H9 (cell line): ENCODE measurements at regions not wholly inside any gene's neighbourhood (a gene's known extent, or its start where the extent isn't known, plus 50 kb on each side); places are given as distances from the start of the nearest gene placed in this dataset.

Experiments
- DNase-seq: peaks from one replicate; pipeline ENCODE4 v3.0.0-alpha.2; 2017
- H2AFZ ChIP-seq: one replicate; pipeline ENCODE4 v1.6.1; 2013; ENCODE audit warnings: mild to moderate bottlenecking, low read length, control low read depth, moderate library complexity
- H2AK5ac ChIP-seq: 2 replicates; pipeline ENCODE4 v1.6.1; 2013; ENCODE audit warnings: low read length, control low read depth, mixed read lengths; ENCODE audit not compliant: insufficient read length
- H2BK120ac ChIP-seq: one replicate; pipeline ENCODE4 v1.6.1; 2013; ENCODE audit warnings: low read depth, mild to moderate bottlenecking, low read length, control low read depth, inconsistent platforms; ENCODE audit not compliant: poor library complexity, severe bottlenecking
- H2BK12ac ChIP-seq: 2 replicates; pipeline ENCODE4 v1.6.1; 2013; ENCODE audit warnings: low read length, control low read depth, mixed read lengths, low read depth; ENCODE audit not compliant: insufficient read length
- H2BK15ac ChIP-seq: 2 replicates; pipeline ENCODE4 v1.6.1; 2013; ENCODE audit warnings: low read depth, low read length, control low read depth
- H2BK20ac ChIP-seq: one replicate; pipeline ENCODE4 v1.6.1; 2013; ENCODE audit warnings: low read depth, mild to moderate bottlenecking, low read length, control low read depth, inconsistent platforms; ENCODE audit not compliant: poor library complexity, severe bottlenecking
- H2BK5ac ChIP-seq: 2 replicates; pipeline ENCODE4 v1.6.1; 2013; ENCODE audit warnings: low read length, control low read depth, mixed read lengths; ENCODE audit not compliant: insufficient read length
- H3K14ac ChIP-seq: 2 replicates; pipeline ENCODE4 v1.6.1; 2013; ENCODE audit warnings: low read length, control low read depth; ENCODE audit not compliant: insufficient read depth
- H3K18ac ChIP-seq: 2 replicates; pipeline ENCODE4 v1.6.1; 2013; ENCODE audit warnings: low read depth, mild to moderate bottlenecking, mixed read lengths, low read length, control low read depth; ENCODE audit not compliant: insufficient read length
- H3K23ac ChIP-seq: 2 replicates; pipeline ENCODE4 v1.6.1; 2013; ENCODE audit warnings: low read length, control low read depth, mixed read lengths, low read depth; ENCODE audit not compliant: insufficient read length
- H3K23me2 ChIP-seq: 2 replicates; pipeline ENCODE4 v1.6.1; 2013; ENCODE audit warnings: low read depth, mild to moderate bottlenecking, mixed read lengths, low read length, control low read depth; ENCODE audit not compliant: insufficient read length, poor library complexity, severe bottlenecking
- H3K27ac ChIP-seq: 2 replicates; pipeline ENCODE4 v1.5.1; 2013; ENCODE audit warnings: low read length, control low read depth, mixed read lengths, low read depth; ENCODE audit not compliant: insufficient read length
- H3K27me3 ChIP-seq: 2 replicates; pipeline ENCODE4 v1.6.1; 2013; ENCODE audit warnings: low read length, control low read depth, inconsistent platforms; ENCODE audit not compliant: insufficient read depth
- H3K4ac ChIP-seq: 2 replicates; pipeline ENCODE4 v1.6.1; 2013; ENCODE audit warnings: low read depth, mild to moderate bottlenecking, control low read depth, inconsistent platforms, low read length, moderate library complexity
- H3K4me1 ChIP-seq: 2 replicates; pipeline ENCODE4 v1.6.1; 2013; ENCODE audit warnings: low read length, control low read depth, inconsistent platforms; ENCODE audit not compliant: insufficient read depth
- H3K4me2 ChIP-seq: 2 replicates; pipeline ENCODE4 v1.6.1; 2013; ENCODE audit warnings: low read length, control low read depth, mixed read lengths; ENCODE audit not compliant: insufficient read length, insufficient read depth
- H3K56ac ChIP-seq: 2 replicates; pipeline ENCODE4 v1.6.1; 2013; ENCODE audit warnings: low read depth, mild to moderate bottlenecking, mixed read lengths, low read length, control low read depth; ENCODE audit not compliant: insufficient read length
- H3K79me1 ChIP-seq: 2 replicates; pipeline ENCODE4 v1.6.1; 2013; ENCODE audit warnings: low read depth, mild to moderate bottlenecking, moderate library complexity, low read length, control low read depth, inconsistent platforms; ENCODE audit not compliant: insufficient read depth, poor library complexity, severe bottlenecking
- H3K79me2 ChIP-seq: 2 replicates; pipeline ENCODE4 v1.6.1; 2013; ENCODE audit warnings: low read length, control low read depth, inconsistent platforms; ENCODE audit not compliant: insufficient read depth
- H3K9ac ChIP-seq: 2 replicates; pipeline ENCODE4 v1.6.1; 2013; ENCODE audit warnings: low read length, control low read depth, mixed read lengths; ENCODE audit not compliant: insufficient read length; ENCODE audit errors: extremely low read depth
- H3K9me3 ChIP-seq: one replicate; pipeline ENCODE4 v1.6.1; 2013; ENCODE audit warnings: low read depth, low read length, inconsistent platforms; ENCODE audit not compliant: control insufficient read depth
- H3T11ph ChIP-seq: one replicate; pipeline ENCODE4 v1.6.1; 2013; ENCODE audit warnings: mild to moderate bottlenecking, low read length, control low read depth, inconsistent platforms
- H4K20me1 ChIP-seq: one replicate; pipeline ENCODE4 v1.6.1; 2013; ENCODE audit not compliant: control insufficient read depth, insufficient read length, insufficient read depth
- H4K5ac ChIP-seq: 2 replicates; pipeline ENCODE4 v1.6.1; 2013; ENCODE audit warnings: low read depth, mild to moderate bottlenecking, mixed read lengths, low read length, control low read depth; ENCODE audit not compliant: insufficient read length
- H4K8ac ChIP-seq: replicated peaks from 2 replicates; pipeline ENCODE4 v1.6.1; 2013; ENCODE audit warnings: low read length, control low read depth, mixed read lengths, low read depth; ENCODE audit not compliant: insufficient read length
- H4K91ac ChIP-seq: 2 replicates; pipeline ENCODE4 v1.6.1; 2013; ENCODE audit warnings: low read depth, mild to moderate bottlenecking, moderate library complexity, mixed read lengths, low read length, control low read depth; ENCODE audit not compliant: insufficient read length
- H3K27ac Mint-ChIP-seq, 3 experiments: 2 replicates in 2 of 3; 3 replicates in 1 of 3; pipeline ENCODE4 v1.8.0; 2020 to 2021; ENCODE audit warnings: mixed read lengths in 3 of 3, mild to moderate bottlenecking in 1 of 3, moderate library complexity in 1 of 3
- H3K27me3 Mint-ChIP-seq: 2 replicates; pipeline ENCODE4 v1.8.0; 2021; ENCODE audit warnings: low read depth, mild to moderate bottlenecking, moderate library complexity, mixed read lengths
- H3K36me3 Mint-ChIP-seq, 3 experiments: 2 replicates in 2 of 3; 3 replicates in 1 of 3; pipeline ENCODE4 v1.8.0; 2020 to 2021; ENCODE audit warnings: low read depth in 3 of 3, mixed read lengths in 3 of 3; ENCODE audit not compliant: insufficient read depth in 1 of 3
- H3K4me1 Mint-ChIP-seq, 2 experiments: 2 replicates each; pipeline ENCODE4 v1.8.0; 2020; ENCODE audit warnings: mixed read lengths in 2 of 2
- H3K4me3 Mint-ChIP-seq, 2 experiments: 2 replicates in 1 of 2; 3 replicates in 1 of 2; pipeline ENCODE4 v1.8.0; 2020 to 2021; ENCODE audit warnings: mild to moderate bottlenecking in 2 of 2, mixed read lengths in 2 of 2, moderate library complexity in 1 of 2
- H3K9me3 Mint-ChIP-seq, 2 experiments: 2 replicates in 1 of 2; 3 replicates in 1 of 2; pipeline ENCODE4 v1.8.0; 2020; ENCODE audit warnings: mild to moderate bottlenecking in 2 of 2, mixed read lengths in 2 of 2, moderate library complexity in 1 of 2
- CTCF ChIP-seq: fragments of 200-600 bp; sonication (generic); conservative IDR thresholded peaks from 3 replicates; pipeline ENCODE4 v1.8.0; 2021; ENCODE audit warnings: antibody characterized with exemption, mild to moderate bottlenecking
- WGBS: extraction: QIAGEN DNeasy Blood & Tissue Kit; methylation state at CpG from one replicate; pipeline ENCODE4 v1.1.7; 2013; ENCODE audit warnings: missing lambda C conversion rate, low lambda C conversion rate, mixed read lengths; ENCODE audit not compliant: insufficient read length; ENCODE audit errors: extremely low coverage; 5-methylcytosine and 5-hydroxymethylcytosine counted together

- H3K4ac ChIP-seq = no peak overlapping the region
- no peak overlapping the region for H3K27ac ChIP-seq
- H3K4me3 Mint-ChIP-seq = no peak overlapping the region
- H3K9me3 ChIP-seq = no peaks in the 10 kb centered on the region
- H3K27ac Mint-ChIP-seq = no peak overlapping the region
- no peak overlapping the region for H2BK20ac ChIP-seq
- no peak overlapping the region for H4K8ac ChIP-seq
- no CpG with 5 or more reads among the region's 4 CpGs for WGBS
- no peak overlapping the region for H4K91ac ChIP-seq
- no peaks in the 10 kb centered on the region; the same call in 1 of the 2 replicates for H3K4me1 ChIP-seq
- H3K23ac ChIP-seq = no peak overlapping the region
- no peak for TF ChIP-seq CTCF
- no peak overlapping the region for H3K56ac ChIP-seq
- H3K4me2 ChIP-seq = no peak overlapping the region
- H4K5ac ChIP-seq = no peak overlapping the region
- H2BK12ac ChIP-seq = no peak overlapping the region
- no peak overlapping the region for H3K9ac ChIP-seq
- DNase-seq = no peak
- H2BK120ac ChIP-seq = no peak overlapping the region
- no peak overlapping the region for H2AK5ac ChIP-seq
- H3K27me3 ChIP-seq = no peaks in the 10 kb centered on the region
- H3K14ac ChIP-seq = no peak overlapping the region
- H2AFZ ChIP-seq = no peak overlapping the region
- H3K9me3 Mint-ChIP-seq = no peaks in the 10 kb centered on the region
- no peaks in the 10 kb centered on the region for H3K79me2 ChIP-seq
- H2BK5ac ChIP-seq = no peak overlapping the region
- H3K18ac ChIP-seq = no peak overlapping the region
- H3T11ph ChIP-seq = no peak overlapping the region
- H3K79me1 ChIP-seq = no peaks in the 10 kb centered on the region
- H3K27me3 Mint-ChIP-seq = no peaks in the 10 kb centered on the region
- peaks cover 3% of the 10 kb centered on the region for H4K20me1 ChIP-seq
- no peaks in the 10 kb centered on the region for H3K23me2 ChIP-seq
- H3K36me3 Mint-ChIP-seq = no peaks in the 10 kb centered on the region; a peak in 1 of 7 replicates
- no peak overlapping the region for H2BK15ac ChIP-seq
- peaks cover 24 to 25% of the 10 kb centered on the region in 2 experiments for H3K4me1 Mint-ChIP-seq
These were observed 496.2 kb upstream of the SULF2 start for GRCh38 chr20:48281501-48281900.
